Caco-2 (cell line): ENCODE measurements at regions not wholly inside any gene's neighbourhood (a gene's known extent, or its start where the extent isn't known, plus 50 kb on each side); places are given as distances from the start of the nearest gene placed in this dataset.

ENCODE experiments used
- BruUV-seq: library from RNA; stranded (reverse); fragments of 400-500 nt; replicated peaks from 2 replicates; lab custom pipeline; 2021; lab: Mats Ljungman, UMichigan
- CTCF ChIA-PET: fragments of 300-600 bp; sonication (Branson Sonifier 250); formaldehyde crosslinking; loops from one replicate; lab custom pipeline; 2022; ENCODE audit warnings: antibody characterized with exemption; lab: Charles Lee
- POLR2A ChIA-PET: fragments of 300-600 bp; sonication (Branson Sonifier 250); formaldehyde crosslinking; loops from one replicate; lab custom pipeline; 2022; ENCODE audit warnings: antibody characterized with exemption; lab: Charles Lee
- DNase-seq, 2 experiments: peaks; one replicate each; pipeline versions ENCODE4 v3.0.0 to v3.0.0-alpha.2; 2020 to 2022
- H3K27me3 ChIP-seq: replicated peaks from 2 replicates; pipeline ENCODE4 v1.6.0; 2011; ENCODE audit warnings: low read length; ENCODE audit not compliant: control insufficient read depth, insufficient read depth
- H3K36me3 ChIP-seq: 2 replicates; pipeline ENCODE4 v1.5.1; 2011; ENCODE audit warnings: low read length; ENCODE audit not compliant: control insufficient read depth, insufficient read depth
- H3K4me1 ChIP-seq: fragments of 250-450 bp; sonication (Bioruptor Pico); 2 replicates; pipeline ENCODE4 v1.5.1; 2020; ENCODE audit warnings: mild to moderate bottlenecking
- H3K4me3 ChIP-seq: 2 replicates; pipeline ENCODE4 v1.5.1; 2011; ENCODE audit warnings: low read depth, mild to moderate bottlenecking, control low read depth, low read length
- H3K9me3 ChIP-seq: fragments of 250-450 bp; sonication (Bioruptor Pico); 2 replicates; pipeline ENCODE4 v1.5.1; 2020; ENCODE audit warnings: mild to moderate bottlenecking, moderate library complexity
- H3K27ac Mint-ChIP-seq: one replicate; pipeline ENCODE4 v1.8.0; 2022; ENCODE audit warnings: mixed read lengths; ENCODE audit not compliant: unreplicated experiment
- H3K27me3 Mint-ChIP-seq: one replicate; pipeline ENCODE4 v1.8.0; 2022; ENCODE audit warnings: mixed read lengths; ENCODE audit not compliant: insufficient read depth, unreplicated experiment
- H3K36me3 Mint-ChIP-seq: one replicate; pipeline ENCODE4 v1.8.0; 2022; ENCODE audit warnings: mild to moderate bottlenecking, mixed read lengths; ENCODE audit not compliant: insufficient read depth, unreplicated experiment
- H3K4me1 Mint-ChIP-seq: one replicate; pipeline ENCODE4 v1.8.0; 2022; ENCODE audit warnings: low read depth, mixed read lengths; ENCODE audit not compliant: unreplicated experiment
- H3K4me3 Mint-ChIP-seq: one replicate; pipeline ENCODE4 v1.8.0; 2022; ENCODE audit warnings: mild to moderate bottlenecking, moderate library complexity, mixed read lengths; ENCODE audit not compliant: unreplicated experiment
- H3K9me3 Mint-ChIP-seq: one replicate; pipeline ENCODE4 v1.8.0; 2022; ENCODE audit warnings: mixed read lengths; ENCODE audit not compliant: unreplicated experiment
- intact Hi-C: fragments of 100-400 bp; cut with micrococcal nuclease; formaldehyde crosslinking; loops from one replicate; pipeline ENCODE4 v1.10.0; 2022; ENCODE audit not compliant: unreplicated experiment
- TF ChIP-seq, protein P1 (sequence below), 2 experiments: fragments of 200-600 bp in 1 of 2; IDR thresholded peaks; 1 replicate in 1 of 2; 2 replicates in 1 of 2; pipeline versions ENCODE4 v1.5.1 to v1.8.0; 2011 to 2022; ENCODE audit warnings: antibody characterized with exemption in 1 of 2, control low read depth in 1 of 2, inconsistent platforms in 1 of 2, low read depth in 1 of 2, low read length in 1 of 2, mild to moderate bottlenecking in 1 of 2, moderate library complexity in 1 of 2; ENCODE audit not compliant: insufficient read depth in 1 of 2, severe bottlenecking in 1 of 2, unreplicated experiment in 1 of 2

DNA sequence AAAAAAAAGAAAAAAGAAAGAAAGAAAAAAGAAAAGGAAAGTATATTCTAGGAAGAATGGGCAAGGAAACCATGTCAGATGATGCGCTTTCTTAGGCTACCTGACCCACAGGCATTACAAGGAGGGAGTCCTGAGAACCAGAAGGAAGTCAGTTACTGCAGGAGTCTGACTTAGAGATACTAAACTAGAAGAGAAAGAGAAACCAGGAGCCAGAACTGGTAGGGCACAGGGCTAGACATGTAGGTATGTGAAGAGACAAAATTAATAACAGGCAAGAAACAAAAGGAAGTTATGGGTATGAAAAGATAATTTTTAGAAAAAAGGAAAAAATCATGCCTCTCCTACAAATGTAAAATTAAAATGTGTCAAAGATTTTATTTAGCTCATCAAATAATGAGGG is 63.3 kb upstream of the LRRN1 start:
- TF ChIP-seq, protein P1, sequence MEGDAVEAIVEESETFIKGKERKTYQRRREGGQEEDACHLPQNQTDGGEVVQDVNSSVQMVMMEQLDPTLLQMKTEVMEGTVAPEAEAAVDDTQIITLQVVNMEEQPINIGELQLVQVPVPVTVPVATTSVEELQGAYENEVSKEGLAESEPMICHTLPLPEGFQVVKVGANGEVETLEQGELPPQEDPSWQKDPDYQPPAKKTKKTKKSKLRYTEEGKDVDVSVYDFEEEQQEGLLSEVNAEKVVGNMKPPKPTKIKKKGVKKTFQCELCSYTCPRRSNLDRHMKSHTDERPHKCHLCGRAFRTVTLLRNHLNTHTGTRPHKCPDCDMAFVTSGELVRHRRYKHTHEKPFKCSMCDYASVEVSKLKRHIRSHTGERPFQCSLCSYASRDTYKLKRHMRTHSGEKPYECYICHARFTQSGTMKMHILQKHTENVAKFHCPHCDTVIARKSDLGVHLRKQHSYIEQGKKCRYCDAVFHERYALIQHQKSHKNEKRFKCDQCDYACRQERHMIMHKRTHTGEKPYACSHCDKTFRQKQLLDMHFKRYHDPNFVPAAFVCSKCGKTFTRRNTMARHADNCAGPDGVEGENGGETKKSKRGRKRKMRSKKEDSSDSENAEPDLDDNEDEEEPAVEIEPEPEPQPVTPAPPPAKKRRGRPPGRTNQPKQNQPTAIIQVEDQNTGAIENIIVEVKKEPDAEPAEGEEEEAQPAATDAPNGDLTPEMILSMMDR (IDR thresholded peaks at IDR 0.05; ENCODE audit: insufficient read depth in 1 of 2, low read depth in 1 of 2, low read length in 1 of 2, severe bottlenecking in 1 of 2, unreplicated experiment in 1 of 2), result no peak
- no peaks in the 10 kb centered on the region for H3K36me3 ChIP-seq
- no peak overlapping the region for H3K4me3 Mint-ChIP-seq
- H3K27me3 ChIP-seq, result no peaks in the 10 kb centered on the region
- intact Hi-C loops, result no loop called here
- H3K9me3 Mint-ChIP-seq, result no peaks in the 10 kb centered on the region
- no peaks in the 10 kb centered on the region for H3K4me1 Mint-ChIP-seq
- peaks cover 2% of the 10 kb centered on the region for H3K27me3 Mint-ChIP-seq
- no peaks in the 10 kb centered on the region for H3K36me3 Mint-ChIP-seq
- no TSS peak for BruUV-seq
- H3K4me1 ChIP-seq, result no peaks in the 10 kb centered on the region
- CTCF ChIA-PET, result no interaction called here
- H3K4me3 ChIP-seq, result no peak overlapping the region
- H3K27ac Mint-ChIP-seq, result no peak overlapping the region
- POLR2A ChIA-PET, result no interaction called here
- DNase-seq, result no peak
- no peaks in the 10 kb centered on the region for H3K9me3 ChIP-seq

DNA sequence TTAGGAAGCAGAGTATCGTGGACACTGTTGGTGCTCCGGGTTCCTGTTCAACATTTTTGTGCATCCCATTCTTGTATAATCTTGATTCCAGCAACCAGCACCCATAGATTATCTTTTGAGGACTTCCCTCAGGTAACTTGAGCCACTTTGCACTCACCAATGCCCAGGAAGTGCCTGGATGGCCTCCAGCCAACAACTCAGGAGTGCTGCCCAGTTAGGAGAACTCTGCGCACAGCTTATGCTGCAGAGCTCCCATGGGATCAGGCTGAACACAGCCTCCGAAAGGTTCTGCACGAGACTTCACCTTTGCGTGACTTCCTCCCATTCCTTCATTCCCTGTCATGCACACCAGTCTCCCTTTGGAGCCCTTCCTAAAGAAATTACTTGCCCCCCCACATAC is 64.3 kb upstream of the LRRN1 start:
- no peak overlapping the region for H3K4me3 Mint-ChIP-seq
- no peak for DNase-seq
- no peak overlapping the region for H3K27ac Mint-ChIP-seq
- TF ChIP-seq, protein P1 (IDR thresholded peaks at IDR 0.05; ENCODE audit: insufficient read depth in 1 of 2, low read depth in 1 of 2, low read length in 1 of 2, severe bottlenecking in 1 of 2, unreplicated experiment in 1 of 2), result no peak
- H3K27me3 ChIP-seq, result no peaks in the 10 kb centered on the region
- no peaks in the 10 kb centered on the region for H3K9me3 ChIP-seq
- H3K36me3 Mint-ChIP-seq, result no peaks in the 10 kb centered on the region
- no peaks in the 10 kb centered on the region for H3K36me3 ChIP-seq
- no peaks in the 10 kb centered on the region for H3K9me3 Mint-ChIP-seq
- no TSS peak for BruUV-seq
- H3K4me1 Mint-ChIP-seq, result no peaks in the 10 kb centered on the region
- CTCF ChIA-PET, result no interaction called here
- no peak overlapping the region for H3K4me3 ChIP-seq
- peaks cover 2% of the 10 kb centered on the region for H3K27me3 Mint-ChIP-seq
- POLR2A ChIA-PET, result no interaction called here
- no peaks in the 10 kb centered on the region for H3K4me1 ChIP-seq
- intact Hi-C loops, result no loop called here

DNA sequence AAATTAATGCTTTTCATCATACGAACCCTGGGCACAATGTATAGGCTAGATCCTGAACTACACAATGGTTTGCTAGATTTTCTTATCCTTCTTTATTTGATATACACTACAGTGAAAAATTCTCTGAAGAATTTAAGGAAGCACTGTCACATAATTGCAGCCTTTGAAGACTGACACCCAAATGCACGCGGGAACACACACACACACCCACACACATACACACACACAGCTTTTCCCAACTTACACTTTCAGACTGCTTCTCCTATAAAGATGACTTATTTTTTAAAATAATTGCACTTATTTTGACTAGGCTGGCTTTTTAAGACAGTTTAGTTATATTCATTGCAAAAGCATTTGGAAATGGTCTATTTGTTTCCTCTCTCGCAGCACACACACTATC is 70.0 kb upstream of the LRRN1 start:
- no peaks in the 10 kb centered on the region for H3K4me1 Mint-ChIP-seq
- CTCF ChIA-PET, result no interaction called here

More for the DNA sequence above, 70.0 kb upstream of the LRRN1 start:
- Histone ChIP-seq H3K4me3 (no peak overlapping the region), H3K4me1 (no peaks in the 10 kb centered on the region), H3K27me3 (no peaks in the 10 kb centered on the region), H3K36me3 (no peaks in the 10 kb centered on the region), H3K9me3 (no peaks in the 10 kb centered on the region)
- Mint-ChIP-seq H3K36me3 (no peaks in the 10 kb centered on the region), H3K9me3 (no peaks in the 10 kb centered on the region), H3K4me3 (no peak overlapping the region), H3K27ac (no peak overlapping the region), H3K27me3 (no peaks in the 10 kb centered on the region)
- intact Hi-C loops, result no loop called here
- POLR2A ChIA-PET, result no interaction called here
- TF ChIP-seq, protein P1 (IDR thresholded peaks at IDR 0.05; ENCODE audit: insufficient read depth in 1 of 2, low read depth in 1 of 2, low read length in 1 of 2, severe bottlenecking in 1 of 2, unreplicated experiment in 1 of 2), result no peak
- no TSS peak for BruUV-seq
- DNase-seq, result no peak
